Neutrophil (primary cell): ENCODE measurements at regions not wholly inside any gene's neighbourhood (a gene's known extent, or its start where the extent isn't known, plus 50 kb on each side); places are given as distances from the start of the nearest gene placed in this dataset.

Experiments
- H3K27ac ChIP-seq: fragments of 200-600 bp; sonication (generic); 2 replicates; pipeline ENCODE4 v1.5.1; 2016; ENCODE audit warnings: mild to moderate bottlenecking, moderate library complexity
- H3K27me3 ChIP-seq: fragments of 200-600 bp; sonication (generic); 2 replicates; pipeline ENCODE4 v1.6.0; 2016; ENCODE audit warnings: mild to moderate bottlenecking
- H3K36me3 ChIP-seq: fragments of 200-600 bp; sonication (generic); 2 replicates; pipeline ENCODE4 v1.5.1; 2017
- H3K4me1 ChIP-seq, 2 experiments: fragments of 200-600 bp in 1 of 2; sonication (generic) in 1 of 2; 1 replicate in 1 of 2; 2 replicates in 1 of 2; pipeline versions ENCODE4 v1.5.1 to v1.6.1; 2013 to 2016; ENCODE audit warnings: low read depth in 1 of 2, low read length in 1 of 2, mild to moderate bottlenecking in 1 of 2, moderate library complexity in 1 of 2; ENCODE audit not compliant: control insufficient read depth in 1 of 2, insufficient read depth in 1 of 2
- H3K4me3 ChIP-seq, 2 experiments: fragments of 200-600 bp in 1 of 2; sonication (generic) in 1 of 2; 1 replicate in 1 of 2; 2 replicates in 1 of 2; pipeline ENCODE4 v1.5.1; 2013 to 2016; ENCODE audit warnings: low read depth in 1 of 2, low read length in 1 of 2, mild to moderate bottlenecking in 1 of 2, moderate library complexity in 1 of 2
- H3K9me3 ChIP-seq: fragments of 200-600 bp; sonication (generic); 2 replicates; pipeline ENCODE4 v1.5.1; 2016
- CTCF ChIP-seq: fragments of 200-600 bp; sonication (generic); IDR thresholded peaks from 2 replicates; pipeline ENCODE4 v1.5.1; 2016; ENCODE audit warnings: antibody characterized with exemption

GRCh38 chr1:234730475-234730769 is 120.4 kb upstream of the IRF2BP2 start:
- no peak for TF ChIP-seq CTCF
- Histone ChIP-seq H3K9me3 (no peaks in the 10 kb centered on the region), H3K4me3 (peak overlapping the region in 1 of 2 experiments; percentile 11), H3K36me3 (no peaks in the 10 kb centered on the region), H3K27me3 (no peaks in the 10 kb centered on the region), H3K27ac (peak overlapping the region; percentile 67), H3K4me1 (peaks cover 49 to 50% of the 10 kb centered on the region in 2 experiments)

- no peaks in the 10 kb centered on the region for H3K9me3 ChIP-seq
- H3K36me3 ChIP-seq: no peaks in the 10 kb centered on the region
- peaks cover 55 to 56% of the 10 kb centered on the region in 2 experiments for H3K4me1 ChIP-seq
- TF ChIP-seq CTCF: no peak
- peak overlapping the region; percentile 67 for H3K27ac ChIP-seq
- no peaks in the 10 kb centered on the region for H3K27me3 ChIP-seq
- no peak overlapping the region for H3K4me3 ChIP-seq
Measured at GRCh38 chr1:234729561-234730474, 119.8 kb upstream of the IRF2BP2 start.

GRCh38 chr1:234728740-234729139 is 118.8 kb upstream of the IRF2BP2 start:
- peaks cover 66 to 67% of the 10 kb centered on the region in 2 experiments for H3K4me1 ChIP-seq
- no peak for TF ChIP-seq CTCF
- no peak overlapping the region for H3K27ac ChIP-seq
- H3K27me3 ChIP-seq: no peaks in the 10 kb centered on the region
- H3K4me3 ChIP-seq: no peak overlapping the region
- no peaks in the 10 kb centered on the region for H3K36me3 ChIP-seq
- no peaks in the 10 kb centered on the region for H3K9me3 ChIP-seq

- TF ChIP-seq CTCF: no peak
- H3K27ac ChIP-seq: peak overlapping the region; percentile 77
- no peaks in the 10 kb centered on the region for H3K36me3 ChIP-seq
- H3K27me3 ChIP-seq: no peaks in the 10 kb centered on the region
- H3K4me1 ChIP-seq: peaks cover 70 to 75% of the 10 kb centered on the region in 2 experiments
- no peaks in the 10 kb centered on the region for H3K9me3 ChIP-seq
- H3K4me3 ChIP-seq: no peak overlapping the region
Measured at GRCh38 chr1:234727018-234727940, 117.3 kb upstream of the IRF2BP2 start.

GRCh38 chr1:234726359-234726943 is 116.5 kb upstream of the IRF2BP2 start:
- peak overlapping the region; percentile 77 for H3K27ac ChIP-seq
- H3K4me3 ChIP-seq: no peak overlapping the region
- H3K27me3 ChIP-seq: no peaks in the 10 kb centered on the region
- H3K36me3 ChIP-seq: no peaks in the 10 kb centered on the region
- no peaks in the 10 kb centered on the region for H3K9me3 ChIP-seq
- H3K4me1 ChIP-seq: peaks cover 65 to 73% of the 10 kb centered on the region in 2 experiments
- TF ChIP-seq CTCF: no peak
